AML-193 (cell line): ENCODE measurements at regions not wholly inside any gene's neighbourhood (a gene's known extent, or its start where the extent isn't known, plus 50 kb on each side); places are given as distances from the start of the nearest gene placed in this dataset.

ENCODE experiments used
- DNase-seq, 2 experiments: peaks; one replicate each; lab custom pipeline; 2025; lab: John Stamatoyannopoulos, UW

- DNase-seq, result no peak
Measured at GRCh38 chr4:114537352-114537751, 61.3 kb upstream of the UGT8 start.

- no peak for DNase-seq
Measured at GRCh38 chr4:114538012-114538617, 60.5 kb upstream of the UGT8 start.

DNA sequence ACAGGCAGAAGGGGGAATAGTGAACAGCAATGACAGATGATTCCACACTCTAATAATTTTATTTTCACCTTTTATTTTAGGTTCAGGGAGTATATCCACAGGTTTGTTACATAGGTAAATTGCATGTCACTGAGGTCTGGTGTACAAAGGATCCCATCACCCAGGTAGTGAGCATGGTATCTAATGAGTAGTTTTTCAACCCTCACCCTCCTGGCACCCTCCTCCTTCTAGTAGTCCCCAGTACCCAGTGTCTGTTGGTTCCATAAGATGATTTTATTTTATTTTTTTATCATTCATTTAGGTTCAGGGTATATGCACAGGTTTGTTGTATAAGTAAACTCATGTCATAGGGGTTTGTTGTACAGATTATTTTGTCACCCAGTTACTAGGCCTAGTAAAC, 58.6 kb upstream of the UGT8 start:
- no peak for DNase-seq

DNA sequence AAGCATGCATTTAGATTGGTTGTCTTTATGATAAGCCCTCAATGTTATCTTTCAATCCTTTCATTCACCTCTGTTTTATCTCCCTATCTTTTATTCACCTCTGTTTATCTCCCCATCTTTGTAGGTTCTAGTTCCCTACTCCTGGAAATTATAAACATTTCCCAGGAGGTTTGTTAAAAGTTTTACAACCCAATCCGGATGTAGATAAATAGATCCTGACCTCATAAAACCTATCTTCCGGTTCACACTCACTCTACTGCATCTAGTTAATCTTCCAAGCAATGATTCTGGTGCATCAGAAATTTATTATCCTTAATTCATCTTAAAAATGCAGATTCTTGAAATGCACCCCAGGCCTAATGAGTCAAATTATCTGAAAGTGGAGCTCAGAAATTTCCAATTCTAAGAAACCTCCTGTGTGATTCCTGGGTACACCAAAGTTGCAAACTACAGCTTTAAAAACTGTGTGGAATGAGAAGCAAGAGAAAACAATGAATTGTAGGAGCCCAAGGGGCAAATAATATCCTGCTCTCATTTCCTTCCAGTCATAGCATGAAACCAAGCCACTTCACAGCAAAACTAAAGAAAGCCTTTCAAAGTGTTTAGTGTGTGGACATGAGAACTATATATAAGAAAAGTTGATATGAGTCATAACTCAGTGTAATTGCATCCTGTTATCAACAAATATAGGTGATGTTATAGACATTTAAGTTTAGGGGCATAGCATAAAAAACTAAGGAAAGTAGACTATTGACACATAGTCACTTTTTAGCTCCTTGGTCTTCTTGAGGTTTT, 51.1 kb upstream of the UGT8 start:
- DNase-seq, result no peak
